ENCODE measurements at regions not wholly inside any gene's neighbourhood (a gene's known extent, or its start where the extent isn't known, plus 50 kb on each side); places are given as distances from the start of the nearest gene placed in this dataset.
"Not testable (repeated sequence)": the region's sequence is repeated elsewhere in the genome, so short reads cannot be mapped to it uniquely, and the experiment has no call there.

DNA sequence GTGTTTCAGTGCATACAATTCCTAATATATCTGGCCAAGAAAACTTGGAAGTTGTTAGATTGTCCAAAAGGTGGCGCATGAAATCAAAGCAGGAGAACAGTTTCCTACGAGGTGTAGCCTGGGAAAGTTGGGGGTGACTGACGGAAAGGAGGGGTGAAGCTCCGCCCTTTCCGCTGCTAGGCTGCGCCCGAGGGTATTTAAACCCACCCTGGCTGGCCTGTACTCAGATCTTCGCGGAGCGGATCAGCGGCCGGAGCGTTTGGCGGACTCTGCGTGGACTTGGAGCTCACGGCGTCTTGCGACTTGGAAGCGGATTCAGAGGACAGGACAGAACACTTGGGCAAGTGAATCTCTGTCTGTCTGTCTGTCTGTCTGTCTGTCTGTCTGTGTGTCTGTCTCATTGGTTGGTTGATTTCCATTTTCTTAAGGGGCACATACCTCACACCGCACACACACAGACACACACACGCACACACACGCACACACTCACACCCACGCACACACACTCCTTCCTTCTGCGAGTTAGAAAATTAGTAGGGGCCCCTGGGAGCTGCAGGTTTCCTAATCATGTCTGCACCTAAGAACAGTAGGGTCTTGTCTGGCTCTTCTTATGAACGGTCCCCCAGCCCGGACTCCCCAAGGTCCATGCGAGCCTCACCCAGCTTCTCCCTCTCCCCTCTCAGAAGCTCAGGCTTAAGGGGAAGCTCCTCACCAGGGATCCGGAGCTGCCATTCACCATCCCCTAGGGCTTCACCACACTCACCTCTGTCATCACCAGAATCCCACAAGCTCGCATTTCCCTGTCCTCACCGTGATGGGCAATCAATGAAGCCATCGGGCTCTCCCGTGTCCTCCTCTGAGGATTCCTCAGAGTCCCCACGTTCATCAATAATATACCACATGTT, 526.8 kb downstream of the CWH43 start:
- not testable (repeated sequence) for TF ChIP-seq POLR2A (IDR thresholded peaks at IDR 0.05)
- TF ChIP-seq, protein P1, sequence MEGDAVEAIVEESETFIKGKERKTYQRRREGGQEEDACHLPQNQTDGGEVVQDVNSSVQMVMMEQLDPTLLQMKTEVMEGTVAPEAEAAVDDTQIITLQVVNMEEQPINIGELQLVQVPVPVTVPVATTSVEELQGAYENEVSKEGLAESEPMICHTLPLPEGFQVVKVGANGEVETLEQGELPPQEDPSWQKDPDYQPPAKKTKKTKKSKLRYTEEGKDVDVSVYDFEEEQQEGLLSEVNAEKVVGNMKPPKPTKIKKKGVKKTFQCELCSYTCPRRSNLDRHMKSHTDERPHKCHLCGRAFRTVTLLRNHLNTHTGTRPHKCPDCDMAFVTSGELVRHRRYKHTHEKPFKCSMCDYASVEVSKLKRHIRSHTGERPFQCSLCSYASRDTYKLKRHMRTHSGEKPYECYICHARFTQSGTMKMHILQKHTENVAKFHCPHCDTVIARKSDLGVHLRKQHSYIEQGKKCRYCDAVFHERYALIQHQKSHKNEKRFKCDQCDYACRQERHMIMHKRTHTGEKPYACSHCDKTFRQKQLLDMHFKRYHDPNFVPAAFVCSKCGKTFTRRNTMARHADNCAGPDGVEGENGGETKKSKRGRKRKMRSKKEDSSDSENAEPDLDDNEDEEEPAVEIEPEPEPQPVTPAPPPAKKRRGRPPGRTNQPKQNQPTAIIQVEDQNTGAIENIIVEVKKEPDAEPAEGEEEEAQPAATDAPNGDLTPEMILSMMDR (IDR thresholded peaks at IDR 0.05), result not testable (repeated sequence)

All from suprapubic skin (tissue), 3 donors.